ENCODE measurements at regions not wholly inside any gene's neighbourhood (a gene's known extent, or its start where the extent isn't known, plus 50 kb on each side); places are given as distances from the start of the nearest gene placed in this dataset.
A peak's percentile ranks its signal among the peaks of the same experiment; 100 is the strongest.

DNA sequence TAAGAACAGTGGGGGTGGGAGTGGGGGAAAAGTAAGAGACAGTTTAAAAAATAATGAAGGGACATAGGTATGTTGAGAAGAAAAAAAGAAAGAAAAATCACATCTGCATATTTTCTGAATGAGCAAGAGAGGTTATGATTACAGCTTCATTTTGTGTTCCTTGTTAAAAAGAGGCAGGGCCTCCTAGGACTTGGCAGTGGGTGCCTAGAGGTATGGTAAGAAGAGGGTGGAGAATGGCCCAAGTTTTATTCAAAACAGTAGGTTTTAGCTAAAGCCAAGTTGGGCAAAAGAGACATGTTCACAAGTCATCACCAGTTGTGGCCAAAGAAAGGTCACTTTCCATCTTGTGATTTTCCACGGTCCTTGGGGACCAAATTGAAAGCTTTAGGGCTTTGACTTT lies 643.4 kb downstream of the CCDC171 start:
- Mint-ChIP-seq H3K9me3 (no peaks in the 10 kb centered on the region), H3K4me1 (peaks cover 39% of the 10 kb centered on the region), H3K4me3 (no peak overlapping the region), H3K36me3 (ENCODE audit: low read depth) (peaks cover 2% of the 10 kb centered on the region), H3K27ac (ENCODE audit: unreplicated experiment) (no peak overlapping the region), H3K27me3 (ENCODE audit: low read depth) (no peaks in the 10 kb centered on the region)
- TF ChIP-seq, protein P1, sequence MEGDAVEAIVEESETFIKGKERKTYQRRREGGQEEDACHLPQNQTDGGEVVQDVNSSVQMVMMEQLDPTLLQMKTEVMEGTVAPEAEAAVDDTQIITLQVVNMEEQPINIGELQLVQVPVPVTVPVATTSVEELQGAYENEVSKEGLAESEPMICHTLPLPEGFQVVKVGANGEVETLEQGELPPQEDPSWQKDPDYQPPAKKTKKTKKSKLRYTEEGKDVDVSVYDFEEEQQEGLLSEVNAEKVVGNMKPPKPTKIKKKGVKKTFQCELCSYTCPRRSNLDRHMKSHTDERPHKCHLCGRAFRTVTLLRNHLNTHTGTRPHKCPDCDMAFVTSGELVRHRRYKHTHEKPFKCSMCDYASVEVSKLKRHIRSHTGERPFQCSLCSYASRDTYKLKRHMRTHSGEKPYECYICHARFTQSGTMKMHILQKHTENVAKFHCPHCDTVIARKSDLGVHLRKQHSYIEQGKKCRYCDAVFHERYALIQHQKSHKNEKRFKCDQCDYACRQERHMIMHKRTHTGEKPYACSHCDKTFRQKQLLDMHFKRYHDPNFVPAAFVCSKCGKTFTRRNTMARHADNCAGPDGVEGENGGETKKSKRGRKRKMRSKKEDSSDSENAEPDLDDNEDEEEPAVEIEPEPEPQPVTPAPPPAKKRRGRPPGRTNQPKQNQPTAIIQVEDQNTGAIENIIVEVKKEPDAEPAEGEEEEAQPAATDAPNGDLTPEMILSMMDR (conservative IDR thresholded peaks at IDR 0.05), result no peak
- no peak for DNase-seq (ENCODE audit: low read depth, low spot score)

GRCh38 chr9:16197578-16198370 lies 644.9 kb downstream of the CCDC171 start:
- Mint-ChIP-seq H3K27ac (ENCODE audit: unreplicated experiment) (no peak overlapping the region), H3K4me3 (no peak overlapping the region), H3K27me3 (ENCODE audit: low read depth) (no peaks in the 10 kb centered on the region), H3K9me3 (peaks cover 3% of the 10 kb centered on the region), H3K36me3 (ENCODE audit: low read depth) (no peaks in the 10 kb centered on the region), H3K4me1 (peaks cover 26% of the 10 kb centered on the region)
- DNase-seq (ENCODE audit: low read depth, low spot score), result no peak
- TF ChIP-seq, protein P1 (conservative IDR thresholded peaks at IDR 0.05), result no peak

GRCh38 chr9:16198996-16199395 lies 646.2 kb downstream of the CCDC171 start:
- Mint-ChIP-seq H3K27ac (ENCODE audit: unreplicated experiment) (no peak overlapping the region), H3K4me3 (no peak overlapping the region), H3K27me3 (ENCODE audit: low read depth) (no peaks in the 10 kb centered on the region)

DNA sequence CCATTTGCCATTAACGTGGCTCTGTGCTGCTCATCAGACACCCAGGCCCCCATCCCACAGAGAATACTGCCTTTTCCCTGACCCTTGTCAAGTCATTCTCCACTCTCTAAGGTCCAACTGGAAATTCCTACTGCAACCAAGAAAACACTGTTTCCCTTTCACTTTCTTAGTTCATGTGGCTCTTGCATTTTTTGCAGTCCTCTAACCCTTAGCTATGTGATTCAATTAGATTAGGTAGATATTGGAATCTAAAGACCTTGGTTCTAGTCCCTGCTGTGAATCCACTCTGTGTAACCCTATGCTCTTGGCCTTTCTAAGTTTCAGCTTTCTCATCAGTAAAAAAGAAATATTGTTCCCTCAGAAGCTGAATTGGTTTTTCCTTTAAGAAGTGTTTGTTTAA lies 649.4 kb downstream of the CCDC171 start:
- H3K27ac Mint-ChIP-seq (ENCODE audit: unreplicated experiment), result no peak overlapping the region
- H3K4me1 Mint-ChIP-seq, result peaks cover 31% of the 10 kb centered on the region
- no peaks in the 10 kb centered on the region for H3K27me3 Mint-ChIP-seq (ENCODE audit: low read depth)
- no peaks in the 10 kb centered on the region for H3K36me3 Mint-ChIP-seq (ENCODE audit: low read depth)
- no peak overlapping the region for H3K4me3 Mint-ChIP-seq
- H3K9me3 Mint-ChIP-seq, result peaks cover 6% of the 10 kb centered on the region
- DNase-seq (ENCODE audit: low read depth, low spot score), result no peak
- TF ChIP-seq, protein P1 (conservative IDR thresholded peaks at IDR 0.05), result no peak

More at GRCh38 chr9:16198996-16199395, 646.2 kb downstream of the CCDC171 start:
- Mint-ChIP-seq H3K9me3 (peaks cover 3% of the 10 kb centered on the region), H3K36me3 (ENCODE audit: low read depth) (no peaks in the 10 kb centered on the region), H3K4me1 (peaks cover 20% of the 10 kb centered on the region)
- TF ChIP-seq, protein P1 (conservative IDR thresholded peaks at IDR 0.05), result no peak
- DNase-seq (ENCODE audit: low read depth, low spot score), result no peak

- TF ChIP-seq, protein P1 (conservative IDR thresholded peaks at IDR 0.05), result no peak
- Mint-ChIP-seq H3K9me3 (peaks cover 6% of the 10 kb centered on the region), H3K4me3 (no peak overlapping the region), H3K27me3 (ENCODE audit: low read depth) (no peaks in the 10 kb centered on the region), H3K4me1 (peaks cover 29% of the 10 kb centered on the region), H3K27ac (ENCODE audit: unreplicated experiment) (peak overlapping the region; percentile 54), H3K36me3 (ENCODE audit: low read depth) (no peaks in the 10 kb centered on the region)
- no peak for DNase-seq (ENCODE audit: low read depth, low spot score)
Observed at GRCh38 chr9:16202914-16203728, 650.3 kb downstream of the CCDC171 start.

Measured in neural crest cell (in vitro differentiated cells).